ENCODE measurements at regions not wholly inside any gene's neighbourhood (a gene's known extent, or its start where the extent isn't known, plus 50 kb on each side); places are given as distances from the start of the nearest gene placed in this dataset.

DNA sequence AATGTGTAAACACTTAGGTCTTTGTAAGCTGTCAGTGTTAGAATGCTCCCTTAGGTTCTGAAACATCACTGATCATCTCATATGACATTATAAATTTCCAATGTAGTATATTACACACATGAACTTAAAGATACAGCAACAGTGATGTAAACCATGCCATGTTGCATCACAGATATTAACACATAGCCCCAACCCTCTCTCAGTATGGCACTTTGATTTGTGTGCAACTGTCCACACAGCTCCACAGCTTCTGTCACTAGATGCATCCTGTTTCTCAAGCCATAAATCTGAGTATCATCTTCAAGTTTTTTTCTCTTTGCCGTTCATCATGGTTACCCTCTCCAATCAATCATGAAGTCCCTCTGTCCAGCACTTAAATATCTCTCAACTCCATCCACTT is 69.2 kb upstream of the LRP1B start:
- Histone ChIP-seq H3K4me3 (ENCODE audit: low read length) (no peak overlapping the region), H3K36me3 (ENCODE audit: insufficient read depth, low read depth, low read length) (no peaks in the 10 kb centered on the region), H3K27me3 (ENCODE audit: insufficient read depth, low read length) (no peaks in the 10 kb centered on the region), H3K9me3 (ENCODE audit: insufficient read depth, low read depth, low read length) (no peaks in the 10 kb centered on the region), H3K4me1 (ENCODE audit: insufficient read depth, low read length) (no peaks in the 10 kb centered on the region), H3K9ac (ENCODE audit: low read depth, low read length) (no peak overlapping the region), H3K27ac (ENCODE audit: low read length) (no peak overlapping the region)

DNA sequence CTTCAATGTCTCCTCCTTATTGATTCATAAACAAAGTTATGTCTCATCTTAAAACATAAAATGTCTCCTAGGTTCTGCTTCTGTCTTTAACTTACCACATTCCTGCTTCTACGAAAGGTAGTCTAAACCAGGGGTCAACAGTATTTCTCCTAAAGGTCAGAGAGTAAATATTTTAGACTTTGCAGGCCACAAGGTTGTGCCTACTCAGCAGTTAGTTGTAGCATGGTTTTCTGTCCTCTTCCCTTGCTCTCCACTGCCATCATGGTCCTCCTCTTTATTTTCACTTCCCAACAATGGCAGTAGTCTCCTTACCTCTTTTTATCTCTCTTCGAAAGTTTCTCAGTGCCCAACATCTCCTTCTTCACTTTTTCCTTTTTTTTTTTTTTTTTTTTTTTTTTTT is 68.3 kb upstream of the LRP1B start:
- Histone ChIP-seq H3K9ac (ENCODE audit: low read depth, low read length) (no peak overlapping the region), H3K4me3 (ENCODE audit: low read length) (no peak overlapping the region), H3K27me3 (ENCODE audit: insufficient read depth, low read length) (no peaks in the 10 kb centered on the region), H3K9me3 (ENCODE audit: insufficient read depth, low read depth, low read length) (no peaks in the 10 kb centered on the region), H3K4me1 (ENCODE audit: insufficient read depth, low read length) (no peaks in the 10 kb centered on the region), H3K36me3 (ENCODE audit: insufficient read depth, low read depth, low read length) (no peaks in the 10 kb centered on the region), H3K27ac (ENCODE audit: low read length) (no peak overlapping the region)

DNA sequence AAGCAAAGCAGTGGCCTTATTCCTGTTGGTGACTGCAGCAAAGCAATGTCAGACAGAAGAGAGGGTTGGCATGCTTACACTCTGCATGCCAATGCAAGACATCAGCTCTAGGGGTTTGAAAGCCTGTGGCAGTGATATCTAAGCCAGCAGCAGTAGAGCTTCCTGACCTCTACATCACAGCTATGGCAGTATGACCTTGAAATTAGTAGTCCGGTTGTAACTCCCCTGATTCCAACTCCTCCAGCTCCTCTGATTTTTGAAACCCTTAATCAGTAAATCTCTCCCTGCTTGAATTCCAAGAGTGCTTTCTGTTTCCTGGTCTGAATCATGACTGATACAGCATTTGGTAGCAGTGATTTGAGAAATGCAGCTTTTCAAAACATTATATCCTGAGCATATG is 60.0 kb upstream of the LRP1B start:
- Histone ChIP-seq H3K4me1 (ENCODE audit: insufficient read depth, low read length) (no peaks in the 10 kb centered on the region; the same call in 1 of the 2 replicates), H3K9ac (ENCODE audit: low read depth, low read length) (no peak overlapping the region), H3K27me3 (ENCODE audit: insufficient read depth, low read length) (no peaks in the 10 kb centered on the region), H3K9me3 (ENCODE audit: insufficient read depth, low read depth, low read length) (no peaks in the 10 kb centered on the region), H3K4me3 (ENCODE audit: low read length) (no peak overlapping the region), H3K36me3 (ENCODE audit: insufficient read depth, low read depth, low read length) (no peaks in the 10 kb centered on the region), H3K27ac (ENCODE audit: low read length) (no peak overlapping the region)

DNA sequence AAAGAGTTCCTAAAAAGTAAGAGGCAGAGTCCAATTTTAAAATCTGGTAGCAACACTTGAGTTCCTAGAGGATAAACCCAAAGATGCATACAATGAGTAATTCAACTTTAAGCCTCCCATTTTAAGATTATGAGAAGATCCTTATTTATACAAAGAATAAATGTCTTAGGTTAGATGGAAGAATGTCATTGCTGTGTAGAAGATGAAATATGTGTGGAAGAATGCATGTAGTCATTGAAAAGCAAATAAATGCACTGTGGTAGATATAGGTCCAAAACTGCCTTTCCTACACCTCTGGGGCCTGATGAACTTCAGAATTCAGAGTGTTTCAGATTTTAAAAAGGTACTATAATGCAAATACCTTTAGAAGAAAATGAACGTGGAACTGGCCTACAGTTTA is 58.7 kb upstream of the LRP1B start:
- Histone ChIP-seq H3K27me3 (ENCODE audit: insufficient read depth, low read length) (no peaks in the 10 kb centered on the region), H3K4me3 (ENCODE audit: low read length) (no peak overlapping the region), H3K27ac (ENCODE audit: low read length) (no peak overlapping the region), H3K36me3 (ENCODE audit: insufficient read depth, low read depth, low read length) (no peaks in the 10 kb centered on the region), H3K9ac (ENCODE audit: low read depth, low read length) (no peak overlapping the region), H3K4me1 (ENCODE audit: insufficient read depth, low read length) (no peaks in the 10 kb centered on the region; the same call in 1 of the 2 replicates), H3K9me3 (ENCODE audit: insufficient read depth, low read depth, low read length) (no peaks in the 10 kb centered on the region)

DNA sequence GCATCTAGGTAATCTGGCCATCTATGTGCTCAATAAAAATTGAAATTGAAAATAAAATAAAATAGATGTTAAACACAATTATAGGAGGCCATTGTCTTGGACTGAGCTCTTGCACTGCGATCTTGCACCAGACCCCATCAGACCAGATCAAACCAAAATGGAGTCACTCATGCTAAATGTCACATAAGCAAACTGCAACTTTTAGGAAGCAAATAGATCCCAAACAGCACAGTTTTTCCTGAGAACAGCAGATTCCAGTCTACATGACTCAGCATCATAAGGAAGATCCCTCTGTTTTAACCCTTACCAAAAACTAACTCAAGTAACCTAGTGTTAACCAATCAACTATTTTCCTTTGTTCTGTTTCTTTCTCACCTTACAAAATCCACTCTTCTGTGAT is 57.7 kb upstream of the LRP1B start:
- no peak overlapping the region for H3K4me3 ChIP-seq (ENCODE audit: low read length)
- no peaks in the 10 kb centered on the region for H3K36me3 ChIP-seq (ENCODE audit: insufficient read depth, low read depth, low read length)
- no peaks in the 10 kb centered on the region for H3K27me3 ChIP-seq (ENCODE audit: insufficient read depth, low read length)
- H3K9ac ChIP-seq (ENCODE audit: low read depth, low read length), result no peak overlapping the region
- no peaks in the 10 kb centered on the region for H3K9me3 ChIP-seq (ENCODE audit: insufficient read depth, low read depth, low read length)
- no peak overlapping the region for H3K27ac ChIP-seq (ENCODE audit: low read length)
- H3K4me1 ChIP-seq (ENCODE audit: insufficient read depth, low read length), result no peaks in the 10 kb centered on the region; the same call in 1 of the 2 replicates

DNA sequence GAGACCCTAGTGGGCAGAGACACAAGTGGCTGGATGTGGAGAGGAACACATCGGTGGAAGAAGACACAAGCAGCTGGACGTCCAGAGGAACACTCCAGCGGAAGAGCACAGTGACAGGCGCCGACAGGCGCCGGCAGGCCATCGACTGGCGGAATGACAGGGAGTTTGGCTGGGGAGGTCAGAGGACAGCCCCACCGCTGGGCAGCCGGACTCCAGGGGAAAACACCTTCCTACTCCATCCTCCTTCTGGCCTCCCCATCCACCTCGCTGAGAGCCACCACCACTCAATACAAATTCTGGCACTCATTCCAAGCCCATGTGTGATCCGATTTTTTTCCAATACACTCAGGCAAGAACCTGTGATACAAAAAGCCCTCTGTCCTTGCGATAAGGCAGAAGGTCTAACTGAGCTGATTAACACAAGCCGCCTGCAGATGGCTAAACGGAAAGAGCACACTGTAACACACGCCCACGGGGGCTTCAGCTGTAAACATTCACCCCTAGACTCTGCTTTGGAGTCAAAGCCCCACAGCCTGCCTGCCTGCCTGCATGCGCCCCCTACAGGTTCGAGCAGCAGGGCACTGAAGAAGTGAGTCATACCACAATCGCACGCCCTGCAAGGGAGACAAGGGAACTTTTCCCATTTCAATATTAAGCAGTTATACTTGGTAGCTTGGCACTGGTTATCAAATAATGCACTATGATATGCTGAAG is 50.2 kb upstream of the LRP1B start:
- no peak overlapping the region for H3K27ac ChIP-seq (ENCODE audit: low read length)
- no peaks in the 10 kb centered on the region for H3K9me3 ChIP-seq (ENCODE audit: insufficient read depth, low read depth, low read length)
- H3K36me3 ChIP-seq (ENCODE audit: insufficient read depth, low read depth, low read length), result no peaks in the 10 kb centered on the region
- no peaks in the 10 kb centered on the region for H3K27me3 ChIP-seq (ENCODE audit: insufficient read depth, low read length)
- H3K4me3 ChIP-seq (ENCODE audit: low read length), result peak overlapping the region; percentile 42; the same call in 1 of the 2 replicates
- H3K4me1 ChIP-seq (ENCODE audit: insufficient read depth, low read length), result no peaks in the 10 kb centered on the region; the same call in 1 of the 2 replicates
- no peak overlapping the region for H3K9ac ChIP-seq (ENCODE audit: low read depth, low read length)
